Stimulated activated CD4-positive, alpha-beta T cell treated with anti-CD3 and anti-CD28 coated beads, Interleukin-1b, Interleukin-23, amount 100 ng/mL, for 1 hour (primary cell): ENCODE measurements at regions not wholly inside any gene's neighbourhood (a gene's known extent, or its start where the extent isn't known, plus 50 kb on each side); places are given as distances from the start of the nearest gene placed in this dataset.

Source experiments
- DNase-seq, 2 donors: peaks; one replicate each; pipeline ENCODE4 v3.0.0-alpha.2; 2020; ENCODE audit warnings: low read depth in 2 of 2

DNA sequence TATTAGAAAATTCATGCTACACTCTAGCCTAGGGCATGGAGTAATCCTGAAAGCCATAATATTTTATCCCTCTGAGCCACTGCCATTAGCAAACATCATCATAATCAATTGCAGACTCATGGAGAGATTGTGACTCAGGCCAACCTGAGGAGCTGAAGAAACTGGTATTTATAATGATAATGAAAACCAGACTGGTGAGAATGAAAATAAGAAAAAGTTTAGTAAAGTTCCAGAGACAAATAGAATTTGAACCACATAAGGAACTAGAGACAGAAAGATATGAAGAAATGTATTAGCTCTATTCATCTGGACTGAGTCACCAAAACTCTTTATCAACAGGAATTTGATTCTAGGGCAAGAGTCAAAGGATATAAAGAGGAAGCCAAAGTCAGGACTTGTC lies 158.7 kb downstream of the DRD1 start:
- no peak for DNase-seq

DNA sequence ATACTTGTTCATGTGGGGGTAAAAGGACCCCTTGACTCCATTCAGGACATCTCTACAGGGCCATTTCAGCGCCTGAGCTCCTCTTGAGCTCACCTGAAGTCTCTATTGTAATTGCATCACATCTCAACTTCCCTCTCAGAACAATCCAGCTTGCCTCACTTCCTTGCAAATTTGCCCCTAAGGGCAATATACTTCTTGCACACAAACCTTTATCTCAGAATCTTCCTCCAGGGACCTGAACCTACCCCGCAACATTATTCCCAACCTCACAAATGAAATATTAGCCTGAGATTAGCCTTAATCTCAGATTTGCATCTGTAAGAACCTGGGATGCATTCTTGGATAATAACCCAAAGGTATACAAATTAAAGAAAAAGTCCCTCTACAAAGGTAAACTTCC lies 159.2 kb downstream of the DRD1 start:
- no peak for DNase-seq

DNA sequence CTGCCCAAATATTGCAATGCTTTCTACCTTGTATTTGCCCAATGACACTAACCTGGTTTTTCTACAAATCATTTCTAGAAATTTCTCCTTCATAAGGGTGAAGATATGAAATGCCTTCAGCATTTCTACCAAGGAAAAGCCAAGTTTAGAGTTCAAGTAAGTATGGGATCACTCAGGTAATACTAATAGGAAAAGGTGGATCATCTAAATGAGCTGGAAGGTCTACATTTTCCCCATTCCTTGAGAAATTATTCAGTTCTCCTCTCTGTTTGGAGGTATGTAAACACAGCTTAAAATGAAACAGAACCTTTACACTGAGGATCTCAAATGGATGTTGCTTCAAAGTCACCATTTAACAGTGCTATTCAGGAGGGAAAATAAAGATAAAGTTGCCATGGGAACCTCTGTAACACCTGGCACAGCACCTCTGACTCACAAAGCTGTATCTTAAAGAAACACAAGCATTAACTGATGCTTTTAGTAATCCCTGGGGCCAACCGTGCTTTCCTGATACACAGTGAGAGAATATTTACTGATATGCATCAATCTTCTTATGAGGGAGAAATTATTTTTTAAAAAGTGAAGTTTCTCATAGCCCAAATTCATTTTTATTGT lies 161.3 kb downstream of the DRD1 start:
- DNase-seq: no peak

DNA sequence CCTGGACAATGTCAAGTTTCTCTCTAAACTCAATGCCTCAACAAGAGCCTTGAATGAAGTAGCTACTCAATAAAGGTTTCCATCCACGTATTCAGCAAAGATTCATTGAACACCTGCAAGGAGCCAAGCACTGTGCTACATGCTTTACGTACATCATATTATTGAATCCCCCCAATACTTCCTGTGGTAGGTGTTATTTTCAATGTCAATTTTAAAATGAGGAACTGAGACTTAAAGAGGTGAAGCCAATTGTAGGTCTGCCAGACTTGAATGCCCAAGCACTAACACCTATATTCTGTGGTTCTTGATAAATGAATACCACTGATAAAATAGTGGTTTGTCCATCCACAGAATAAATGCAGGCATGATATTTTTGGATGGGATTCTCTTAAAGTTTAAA lies 162.3 kb downstream of the DRD1 start:
- no peak for DNase-seq

DNA sequence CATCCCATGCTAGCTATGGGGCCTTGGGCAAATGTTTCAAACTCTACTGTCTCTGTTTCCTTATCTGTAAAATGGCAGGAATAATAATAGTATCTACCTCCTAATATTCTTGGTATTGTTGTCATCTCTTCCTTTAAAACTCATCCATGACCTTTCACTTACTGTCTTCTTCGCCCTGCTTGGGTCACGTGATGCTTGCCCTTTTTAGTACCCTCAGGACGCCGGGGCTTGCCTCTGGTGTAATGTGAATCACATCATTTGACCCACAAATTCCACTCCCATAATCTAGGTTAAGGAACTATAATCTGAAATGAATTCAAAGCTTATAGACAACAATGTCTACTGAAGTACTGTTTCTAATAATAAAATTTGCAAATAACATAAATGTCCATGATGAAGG lies 162.7 kb downstream of the DRD1 start:
- no peak for DNase-seq

DNA sequence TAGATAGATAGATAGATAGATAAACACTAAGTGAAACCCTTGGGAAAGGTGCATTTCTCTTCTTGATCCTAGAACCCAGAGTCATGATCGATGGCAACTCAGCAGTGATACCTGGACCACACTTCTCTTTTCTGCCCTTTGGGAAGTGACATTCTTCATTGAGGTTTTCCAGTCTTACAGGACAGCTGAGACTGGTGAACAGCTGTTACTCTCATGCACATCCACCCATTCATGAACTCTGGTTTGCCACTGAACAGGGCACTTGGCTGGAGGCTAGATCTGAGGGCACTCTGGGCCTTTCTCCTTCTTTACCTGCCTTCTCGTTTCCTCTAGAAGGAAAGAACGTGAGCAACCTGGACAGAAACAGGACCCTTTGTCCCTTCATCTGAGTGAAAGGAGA lies 164.5 kb downstream of the DRD1 start:
- no peak for DNase-seq

DNA sequence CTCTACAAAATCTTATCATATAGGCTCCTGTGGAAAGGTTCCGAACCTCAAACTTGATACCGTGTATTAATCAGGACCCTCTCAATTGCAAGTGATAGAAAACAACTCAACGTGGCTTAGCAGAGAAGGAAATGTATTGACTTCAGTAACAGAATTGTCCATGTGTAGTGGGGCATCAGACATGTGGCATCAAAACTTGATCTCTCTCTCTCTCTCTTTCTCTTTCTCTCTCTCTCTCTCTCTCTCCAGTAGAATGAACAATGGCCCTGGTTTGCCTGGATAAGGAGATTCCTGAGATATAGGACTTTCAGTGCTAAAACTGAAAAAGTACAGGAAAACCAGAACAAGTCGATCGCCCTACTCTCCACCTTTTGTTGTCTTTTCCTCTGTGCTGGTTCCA lies 168.2 kb downstream of the DRD1 start:
- no peak for DNase-seq

DNA sequence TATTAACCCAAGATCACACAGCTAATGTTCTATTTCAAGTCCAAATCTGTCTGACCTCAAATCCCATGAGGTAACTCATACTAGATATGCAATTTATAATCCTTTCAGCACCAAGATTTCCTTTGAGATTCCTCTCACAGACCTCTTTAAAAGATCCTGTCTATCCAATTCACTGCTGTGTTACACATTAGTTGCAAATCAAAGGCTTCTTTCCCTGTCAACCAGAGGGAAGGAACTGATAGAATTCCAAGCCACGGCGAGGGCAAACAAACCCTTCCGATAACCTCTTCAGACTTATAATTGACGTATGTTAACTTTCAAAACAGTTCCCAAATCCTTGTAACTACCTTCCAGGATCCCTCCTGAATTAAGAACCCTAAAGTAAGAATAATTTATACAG lies 168.9 kb downstream of the DRD1 start:
- DNase-seq: no peak

DNA sequence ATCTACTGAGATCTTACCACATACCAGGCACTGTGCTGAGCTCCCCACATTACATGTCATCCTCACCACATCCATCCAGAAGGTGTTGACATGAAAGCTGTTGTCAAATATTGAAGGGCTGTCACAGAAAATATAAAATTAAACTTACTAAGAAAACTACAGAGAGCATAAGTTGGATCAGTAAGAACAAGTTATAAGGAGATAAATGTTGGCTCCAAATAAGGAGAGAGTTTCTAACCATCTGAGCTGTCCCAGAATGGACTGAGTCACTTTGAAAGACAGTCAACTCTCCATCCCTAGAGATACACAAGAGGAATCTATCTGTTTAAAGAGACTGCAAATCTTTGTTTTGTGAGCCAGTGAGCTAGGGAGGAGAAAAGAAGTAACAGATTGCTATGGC lies 169.8 kb downstream of the DRD1 start:
- no peak for DNase-seq

DNA sequence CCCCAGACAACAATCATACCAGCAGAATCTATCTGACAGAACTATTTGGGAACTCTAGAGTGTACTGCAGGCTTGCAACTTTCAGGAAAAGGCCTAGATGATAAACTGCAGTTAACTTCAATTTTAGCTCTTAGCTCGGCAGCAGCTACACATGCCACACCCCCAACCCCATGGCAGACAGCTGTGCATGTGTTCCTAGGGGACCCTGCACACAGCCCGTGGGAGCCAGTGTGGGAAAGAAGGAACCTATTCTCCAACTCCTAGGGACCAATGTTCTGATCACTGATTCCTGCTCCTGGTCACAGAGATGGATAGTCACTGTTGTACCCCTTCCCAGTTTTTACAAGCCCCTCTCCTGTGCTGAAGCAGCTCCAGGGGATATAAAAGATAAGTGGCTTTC lies 179.6 kb downstream of the DRD1 start:
- no peak for DNase-seq

DNA sequence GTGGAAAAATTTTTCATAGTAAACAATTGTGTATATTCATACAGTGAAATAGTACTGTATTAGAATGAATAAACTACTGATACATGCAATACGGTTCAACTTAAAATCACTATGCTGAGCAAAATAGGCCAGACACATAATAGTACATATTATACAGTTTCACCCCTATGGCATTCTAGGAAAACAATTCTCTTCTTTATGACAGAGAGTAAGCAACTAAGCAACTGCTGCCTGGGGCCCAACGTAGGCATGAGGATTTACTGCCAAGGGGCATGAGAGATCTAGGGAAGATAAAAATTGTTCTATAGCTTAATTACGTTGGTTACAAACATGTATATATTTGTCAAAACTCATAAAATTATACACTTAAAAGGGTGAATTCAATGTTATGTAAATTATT lies 180.2 kb downstream of the DRD1 start:
- no peak for DNase-seq

DNA sequence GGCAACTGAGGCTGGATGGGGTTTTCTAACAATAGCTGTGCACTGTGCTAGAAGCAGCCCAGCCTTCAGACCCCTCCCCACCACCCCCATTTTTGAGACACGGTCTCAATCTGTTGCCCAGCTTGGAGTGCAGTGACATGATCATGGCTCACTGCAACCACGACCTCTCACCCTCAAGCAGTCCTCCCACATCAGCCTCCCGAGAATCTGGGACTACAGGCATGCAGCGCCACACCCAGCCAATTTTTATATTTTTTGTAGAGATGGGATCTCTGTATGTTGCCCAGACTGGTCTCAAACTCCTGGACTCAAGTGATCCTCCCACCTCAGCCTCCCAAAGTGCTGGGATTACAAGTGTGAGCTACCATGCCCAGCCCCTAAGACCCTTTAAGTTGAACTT lies 182.5 kb downstream of the DRD1 start:
- no peak for DNase-seq

DNA sequence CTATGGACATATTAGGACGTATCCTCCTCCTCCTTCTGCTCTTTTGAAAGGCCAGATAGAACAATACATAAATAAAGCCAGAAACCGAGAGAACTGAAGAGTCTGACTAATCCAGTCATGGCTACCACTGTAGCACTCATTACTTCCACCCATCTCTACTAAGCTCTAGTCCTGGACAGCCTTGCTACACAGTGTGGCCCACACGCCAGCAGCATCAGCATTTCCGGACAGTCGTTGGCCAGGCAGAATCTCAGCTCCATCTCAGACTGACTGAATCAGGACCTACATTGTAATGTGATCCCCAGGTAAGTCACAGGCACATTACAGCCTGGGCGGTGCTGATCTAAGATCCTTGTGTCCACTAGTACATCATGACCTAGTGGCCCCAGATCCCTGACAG lies 182.9 kb downstream of the DRD1 start:
- no peak for DNase-seq

DNA sequence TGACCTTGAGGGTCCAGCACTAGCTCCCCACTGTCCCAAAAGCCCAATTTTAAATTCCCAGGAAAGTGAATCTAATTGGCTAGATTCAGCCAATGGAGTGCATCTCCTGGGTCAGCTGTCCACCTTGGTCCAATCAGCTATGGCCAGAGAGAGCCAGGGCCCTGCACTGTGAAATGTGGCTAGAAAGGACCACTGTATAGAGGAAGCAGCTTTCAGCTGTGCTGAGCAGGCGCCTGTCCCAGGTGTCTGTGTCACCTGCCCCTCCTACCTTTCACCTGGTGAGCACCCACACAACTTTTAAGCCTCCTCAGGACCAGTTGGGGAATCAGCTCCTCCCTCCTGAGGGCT lies 186.2 kb downstream of the DRD1 start:
- no peak for DNase-seq

DNA sequence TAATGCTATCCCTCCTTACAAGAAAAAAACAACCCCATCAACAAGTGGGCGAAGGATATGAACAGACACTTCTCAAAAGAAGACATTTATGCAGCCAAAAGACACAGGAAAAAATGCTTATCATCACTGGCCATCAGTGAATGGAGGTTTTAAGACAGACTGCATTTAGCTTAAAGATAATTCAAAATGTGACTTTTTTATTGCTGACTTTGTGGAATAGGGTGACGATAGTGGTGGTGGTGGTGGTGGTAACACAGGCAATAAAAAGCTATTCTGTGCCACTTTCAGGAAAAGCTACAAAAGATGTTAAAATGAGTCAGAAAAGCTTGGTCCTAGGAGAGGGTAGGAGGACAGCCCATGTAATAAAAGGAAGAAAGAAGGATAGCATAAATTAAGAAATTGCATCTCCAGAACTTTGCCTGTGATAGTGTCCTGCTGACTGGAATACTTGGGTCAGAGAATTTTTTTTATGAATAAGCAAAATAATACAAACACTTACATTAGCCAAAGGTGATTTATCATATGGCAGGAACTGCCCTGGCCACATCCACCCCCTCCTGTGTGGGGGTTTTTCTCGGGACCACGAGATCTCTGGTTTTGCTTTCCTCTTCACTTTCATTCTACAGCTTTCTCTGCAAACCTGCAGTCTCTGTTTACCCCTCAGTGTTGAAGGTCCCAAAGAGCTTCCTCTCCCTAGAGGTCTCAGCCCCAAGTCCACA lies 186.7 kb downstream of the DRD1 start:
- no peak for DNase-seq

DNA sequence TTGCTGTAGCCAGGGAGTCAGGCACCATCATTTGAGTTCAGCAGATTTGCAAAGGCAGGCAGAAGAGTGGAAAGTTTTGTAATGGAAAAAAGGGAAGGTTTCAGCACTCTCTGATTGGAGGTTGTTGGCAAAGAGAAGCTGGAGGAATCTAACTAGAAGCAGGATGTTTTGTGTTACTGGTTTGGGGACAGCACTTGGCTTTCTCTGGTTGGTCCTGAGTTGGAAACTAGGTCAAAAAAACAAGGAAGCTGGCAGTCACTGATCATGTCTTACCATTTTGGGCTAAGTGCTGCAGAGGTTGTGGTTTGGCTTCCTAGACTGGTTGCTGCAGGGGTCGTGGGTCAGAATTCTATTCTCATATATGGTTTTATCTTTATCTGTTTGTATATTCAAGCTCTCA lies 189.8 kb downstream of the DRD1 start:
- no peak for DNase-seq

DNA sequence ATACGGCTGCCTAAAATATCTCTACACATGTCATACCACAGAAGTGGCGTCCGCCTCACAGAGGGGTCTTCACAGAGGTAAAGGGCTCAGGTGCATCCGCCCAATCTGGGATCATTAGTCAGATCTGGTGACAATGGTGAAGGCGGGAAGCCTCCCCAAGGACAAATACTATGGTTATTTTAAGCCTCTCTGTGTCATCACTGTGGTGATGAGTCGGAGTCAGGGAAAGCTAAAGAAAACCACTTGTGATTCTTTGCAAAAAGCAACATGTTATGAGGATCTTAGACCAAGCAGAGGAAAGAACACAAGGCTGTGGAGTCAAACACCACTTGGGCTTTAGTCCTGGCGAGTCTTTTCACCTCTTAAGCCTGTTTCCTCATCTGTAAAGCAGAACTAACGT lies 190.4 kb downstream of the DRD1 start:
- DNase-seq: no peak

DNA sequence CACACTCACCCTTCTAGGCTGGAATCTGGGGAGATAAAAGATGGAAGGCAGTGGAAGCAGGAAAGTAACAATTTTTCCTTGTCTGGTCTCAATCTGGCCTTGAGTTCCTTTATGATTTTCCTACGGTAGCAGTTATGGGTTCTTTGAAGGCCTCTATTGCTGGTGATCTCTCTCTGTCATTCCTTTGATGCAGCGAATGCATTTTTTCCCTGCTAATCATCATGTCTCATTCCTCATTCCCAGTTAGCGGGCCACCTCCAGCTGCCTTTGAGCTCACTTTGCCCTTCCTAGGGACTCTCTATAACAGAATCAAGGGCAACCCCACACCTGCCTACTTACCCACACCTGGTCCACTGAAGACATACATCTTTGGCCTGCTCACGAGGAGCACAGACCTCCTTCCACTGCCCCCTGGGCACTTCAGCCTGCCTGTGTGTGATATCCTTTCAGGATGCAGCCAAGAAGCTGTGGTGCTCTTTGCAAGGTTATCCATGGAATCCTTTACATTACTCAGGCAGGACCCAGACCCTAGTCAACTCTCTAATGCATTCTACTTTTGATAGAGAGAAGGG lies 191.7 kb downstream of the DRD1 start:
- no peak for DNase-seq

DNA sequence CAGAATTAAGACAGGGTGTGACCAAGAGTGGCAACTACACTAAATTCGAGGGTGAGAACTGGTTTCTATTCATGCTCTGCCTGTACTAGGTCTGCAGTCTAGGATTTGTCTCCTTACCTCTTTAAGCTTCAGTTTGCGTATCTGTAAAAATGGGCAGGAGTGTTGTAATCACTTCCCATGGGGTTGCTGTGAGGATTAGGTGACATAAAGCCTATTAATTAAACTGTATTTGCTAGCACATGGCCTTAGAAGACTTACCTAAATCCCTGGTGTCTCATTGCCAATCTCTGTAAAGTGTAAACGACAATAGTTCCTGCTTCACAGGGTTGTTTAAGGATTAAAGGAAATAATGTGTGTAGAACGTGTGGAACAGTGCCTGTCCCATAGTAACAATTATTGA lies 193.6 kb downstream of the DRD1 start:
- DNase-seq: no peak

DNA sequence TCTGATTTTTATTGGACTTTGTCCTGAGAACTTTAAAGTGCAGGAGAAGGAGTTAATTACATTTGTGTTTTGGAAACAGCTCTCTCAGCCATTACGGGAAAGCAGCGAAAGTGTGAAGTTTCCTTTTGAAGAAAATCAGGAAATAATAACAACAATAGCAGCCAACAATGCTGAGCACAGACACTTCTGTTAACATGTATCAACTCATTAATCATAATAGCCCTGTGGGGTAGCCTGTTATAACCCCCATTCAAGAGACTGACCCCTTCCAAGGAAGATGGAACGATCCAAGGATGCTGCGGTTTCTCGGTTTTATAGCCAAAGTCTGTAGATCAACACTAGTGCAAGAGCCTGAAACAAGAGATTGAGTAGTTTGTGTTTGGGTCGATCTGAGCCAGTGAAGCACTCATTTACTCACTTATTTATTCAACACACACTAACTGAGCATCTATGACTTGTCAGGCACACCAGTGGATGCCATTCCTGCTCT lies 195.5 kb downstream of the DRD1 start:
- DNase-seq: no peak

DNA sequence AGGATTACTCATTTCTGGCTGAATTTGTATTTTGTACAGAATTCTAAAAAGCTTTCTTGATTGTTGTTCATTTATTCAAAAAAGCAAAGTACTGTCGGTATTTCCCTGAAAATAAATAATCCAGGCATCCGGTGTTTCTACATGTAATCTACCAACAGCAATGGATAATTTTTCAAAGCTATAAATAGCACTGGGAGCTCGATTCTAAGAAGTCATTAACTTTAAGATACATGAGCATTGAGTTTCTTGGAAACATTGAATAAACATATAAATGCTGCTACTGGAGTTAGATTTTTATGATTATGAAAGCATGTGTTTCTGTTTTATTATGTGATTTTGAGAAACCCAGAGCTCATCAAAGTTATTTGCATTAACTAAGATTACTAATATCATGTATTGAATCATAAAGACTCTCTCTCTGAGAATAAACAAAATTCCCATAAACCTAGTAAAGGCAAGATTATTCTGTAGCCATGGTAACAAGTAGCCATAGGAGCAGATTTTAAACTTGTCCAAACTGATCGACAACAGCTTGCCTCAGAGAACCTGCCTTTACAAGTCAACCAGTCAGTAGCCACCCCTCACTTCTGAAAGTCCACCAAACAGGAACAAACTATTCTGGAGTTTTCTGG lies 197.0 kb downstream of the DRD1 start:
- DNase-seq: no peak

DNA sequence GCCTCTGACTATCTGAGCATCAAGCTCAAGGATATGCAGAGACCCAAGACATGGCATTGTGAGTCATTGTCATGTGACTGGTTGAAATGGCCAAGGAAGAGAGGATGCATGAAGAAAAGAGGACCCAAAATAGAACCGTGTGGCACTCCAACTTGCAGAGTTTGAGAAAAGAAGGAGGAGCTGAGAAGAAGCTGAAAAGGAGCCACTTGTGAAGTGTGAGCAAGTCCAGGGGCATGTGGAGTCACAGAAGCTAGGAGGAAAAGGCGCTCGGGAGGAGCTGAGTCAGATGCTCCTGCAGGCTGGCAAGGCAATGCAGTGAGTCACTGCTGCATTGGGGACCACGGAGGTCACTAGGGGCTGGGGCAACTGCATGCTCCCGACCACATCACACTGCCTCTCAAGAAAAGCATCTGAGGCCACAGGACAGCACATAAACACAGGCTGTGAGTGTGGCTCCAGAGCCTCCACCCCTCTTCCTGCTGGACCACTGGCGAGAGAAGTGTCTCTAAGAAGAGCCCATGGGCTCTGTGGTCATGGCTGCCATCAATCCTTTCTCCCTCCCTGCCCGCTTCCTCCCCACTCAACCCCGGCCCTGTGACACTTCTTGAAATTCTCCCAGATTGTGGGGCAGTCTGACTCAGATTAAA lies 197.6 kb downstream of the DRD1 start:
- no peak for DNase-seq

DNA sequence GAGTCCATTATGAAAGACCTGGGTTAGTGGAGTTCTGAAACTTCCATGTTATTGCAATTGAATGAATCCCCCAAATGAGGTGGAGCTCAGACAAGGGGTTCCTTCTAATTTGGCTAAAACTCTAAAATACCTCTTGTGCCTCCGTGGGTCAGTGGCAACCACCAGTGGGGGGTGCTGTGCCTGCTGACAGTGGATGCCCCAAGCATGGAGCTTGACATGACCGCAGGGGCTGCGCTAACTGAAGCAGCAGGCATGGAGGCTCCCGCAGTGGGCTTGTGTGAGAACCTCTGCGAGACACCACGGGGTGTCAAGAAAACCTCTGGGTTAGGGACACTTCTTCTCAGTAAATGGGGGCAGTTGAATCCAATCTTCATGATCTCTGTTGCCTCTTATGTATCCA lies 200.5 kb downstream of the DRD1 start:
- DNase-seq: no peak
